Left lung (tissue), 4 donors: ENCODE measurements at regions not wholly inside any gene's neighbourhood (a gene's known extent, or its start where the extent isn't known, plus 50 kb on each side); places are given as distances from the start of the nearest gene placed in this dataset.
"Not testable (repeated sequence)": the region's sequence is repeated elsewhere in the genome, so short reads cannot be mapped to it uniquely, and the experiment has no call there.

ENCODE experiments used
- ATAC-seq: fragments of 200-7000 bp; cut with Tn5 transposase; one replicate; pipeline ENCODE4 v1.9.1; 2020; ENCODE audit warnings: moderate library complexity
- DNase-seq, 4 donors: peaks; one replicate each; pipeline ENCODE4 v3.0.0-alpha.2; 2013 to 2020
- H3K27ac ChIP-seq, 2 donors: fragments of 200-600 bp; sonication (generic) in 1 of 2; one replicate each; pipeline versions ENCODE4 v1.5.0 to v1.8.0; 2020 to 2021
- H3K27me3 ChIP-seq, 2 donors: fragments of 200-600 bp; sonication (generic) in 1 of 2; one replicate each; pipeline versions ENCODE4 v1.5.0 to v1.8.0; 2020 to 2021
- H3K36me3 ChIP-seq, 2 donors: fragments of 200-600 bp; sonication (generic) in 1 of 2; one replicate each; pipeline versions ENCODE4 v1.5.0 to v1.8.0; 2020 to 2021
- H3K4me1 ChIP-seq, 2 donors: fragments of 200-600 bp; one replicate each; pipeline ENCODE4 v1.8.0; 2021
- H3K4me3 ChIP-seq, 2 donors: fragments of 200-600 bp; sonication (generic) in 1 of 2; one replicate each; pipeline versions ENCODE4 v1.5.0 to v1.8.0; 2020 to 2021; ENCODE audit warnings: mild to moderate bottlenecking in 1 of 2
- H3K9me3 ChIP-seq, 2 donors: fragments of 200-600 bp; sonication (generic) in 1 of 2; one replicate each; pipeline versions ENCODE4 v1.5.0 to v1.8.0; 2020 to 2021
- CTCF ChIP-seq, 2 donors: fragments of 200-600 bp; sonication (generic) in 1 of 2; IDR thresholded peaks; one replicate each; pipeline versions ENCODE4 v1.5.0 to v1.8.0; 2021; ENCODE audit warnings: antibody characterized with exemption in 2 of 2
- intact Hi-C, 2 donors: fragments of 100-400 bp; cut with DNase I; formaldehyde crosslinking; loops; one replicate each; pipeline versions ENCODE4 v1.11.2 to v1.14.2; 2022
- donor health status: DM: no; HTN: yes; CAD: no.
- donor health status: DM: no; HTN: no; CAD: no.

GRCh38 chrX:138986866-138987265 lies 275.3 kb upstream of the FGF13 start:
- no peak for ATAC-seq
- intact Hi-C loops, result no loop called here

GRCh38 chrX:138986235-138986634 lies 274.7 kb upstream of the FGF13 start:
- no peak overlapping the region for H3K27ac ChIP-seq
- intact Hi-C loops, result no loop called here

More at GRCh38 chrX:138986866-138987265, 275.3 kb upstream of the FGF13 start:
- H3K4me1 ChIP-seq, result no peaks in the 10 kb centered on the region
- no peaks in the 10 kb centered on the region for H3K27me3 ChIP-seq
- no peak overlapping the region for H3K4me3 ChIP-seq
- DNase-seq, result no peak
- no peaks in the 10 kb centered on the region for H3K9me3 ChIP-seq
- H3K27ac ChIP-seq, result no peak overlapping the region
- no peak for TF ChIP-seq CTCF (IDR thresholded peaks at IDR 0.05)
- no peaks in the 10 kb centered on the region for H3K36me3 ChIP-seq

GRCh38 chrX:138982365-138982764 lies 270.8 kb upstream of the FGF13 start:
- Histone ChIP-seq H3K27me3 (no peaks in the 10 kb centered on the region), H3K4me1 (no peaks in the 10 kb centered on the region), H3K4me3 (no peak overlapping the region), H3K36me3 (no peaks in the 10 kb centered on the region), H3K27ac (no peak overlapping the region), H3K9me3 (no peaks in the 10 kb centered on the region)
- TF ChIP-seq CTCF (IDR thresholded peaks at IDR 0.05), result no peak
- ATAC-seq (no peak), DNase-seq (no peak)
- intact Hi-C loops, result no loop called here

More at GRCh38 chrX:138986235-138986634, 274.7 kb upstream of the FGF13 start:
- DNase-seq, result no peak
- H3K4me1 ChIP-seq, result no peaks in the 10 kb centered on the region
- H3K9me3 ChIP-seq, result no peaks in the 10 kb centered on the region
- ATAC-seq, result no peak
- TF ChIP-seq CTCF (IDR thresholded peaks at IDR 0.05), result no peak
- no peaks in the 10 kb centered on the region for H3K36me3 ChIP-seq
- H3K4me3 ChIP-seq, result no peak overlapping the region
- H3K27me3 ChIP-seq, result no peaks in the 10 kb centered on the region

GRCh38 chrX:138964501-138964900 lies 253.0 kb upstream of the FGF13 start:
- Histone ChIP-seq H3K27me3 (no peaks in the 10 kb centered on the region), H3K27ac (no peak overlapping the region), H3K4me1 (no peaks in the 10 kb centered on the region), H3K36me3 (no peaks in the 10 kb centered on the region), H3K9me3 (no peaks in the 10 kb centered on the region), H3K4me3 (no peak overlapping the region)
- no peak for ATAC-seq
- no peak for DNase-seq
- intact Hi-C loops, result no loop called here
- TF ChIP-seq CTCF (IDR thresholded peaks at IDR 0.05), result no peak

GRCh38 chrX:138962419-138962818 lies 250.9 kb upstream of the FGF13 start:
- H3K27ac ChIP-seq, H3K9me3 ChIP-seq, intact Hi-C loops, DNase-seq, ATAC-seq, H3K36me3 ChIP-seq, H3K4me1 ChIP-seq, H3K4me3 ChIP-seq, H3K27me3 ChIP-seq: not testable (repeated sequence)

- no peaks in the 10 kb centered on the region for H3K27me3 ChIP-seq
- ATAC-seq (no peak), DNase-seq (no peak)
- intact Hi-C loops, result no loop called here
- H3K4me1 ChIP-seq, result no peaks in the 10 kb centered on the region
- no peaks in the 10 kb centered on the region for H3K9me3 ChIP-seq
- no peak overlapping the region for H3K4me3 ChIP-seq
- H3K36me3 ChIP-seq, result no peaks in the 10 kb centered on the region
- no peak overlapping the region for H3K27ac ChIP-seq
- TF ChIP-seq CTCF (IDR thresholded peaks at IDR 0.05), result no peak
Observed at GRCh38 chrX:138954976-138955375, 243.5 kb upstream of the FGF13 start.
